ENCODE measurements at regions not wholly inside any gene's neighbourhood (a gene's known extent, or its start where the extent isn't known, plus 50 kb on each side); places are given as distances from the start of the nearest gene placed in this dataset.

GRCh38 chr5:179435731-179436315 lies 90.6 kb upstream of the ADAMTS2 start:
- no peak overlapping the region for H3K27ac Mint-ChIP-seq (ENCODE audit: unreplicated experiment)
- TF ChIP-seq EZH2 (IDR thresholded peaks at IDR 0.05; ENCODE audit: insufficient read depth, low read length) (no peak), CTCF (IDR thresholded peaks at IDR 0.05; ENCODE audit: insufficient read depth, low read depth, low read length) (no peak)
- FAIRE-seq, result no peak
- H3K27me3 ChIP-seq (ENCODE audit: insufficient read depth, low read length), result no peaks in the 10 kb centered on the region
- H3K4me1 ChIP-seq (ENCODE audit: insufficient read depth, low read length), result no peaks in the 10 kb centered on the region
- peaks cover 5% of the 10 kb centered on the region for H3K9me3 ChIP-seq (ENCODE audit: insufficient read depth, low read depth, low read length)
- H2AFZ ChIP-seq (ENCODE audit: low read depth, low read length), result no peak overlapping the region
- no peaks in the 10 kb centered on the region for H3K4me1 Mint-ChIP-seq (ENCODE audit: low read depth, unreplicated experiment)
- no peaks in the 10 kb centered on the region for H3K36me3 Mint-ChIP-seq (ENCODE audit: low read depth, unreplicated experiment)
- DNase-seq (ENCODE audit: low read depth), result no peak
- H3K4me3 Mint-ChIP-seq (ENCODE audit: unreplicated experiment), result no peak overlapping the region
- no peak overlapping the region for H3K9ac ChIP-seq (ENCODE audit: low read length)
- no peaks in the 10 kb centered on the region for H3K36me3 ChIP-seq (ENCODE audit: insufficient read depth, low read length)
- H3K4me2 ChIP-seq (ENCODE audit: low read length), result no peak overlapping the region
- no peaks in the 10 kb centered on the region for H4K20me1 ChIP-seq (ENCODE audit: insufficient read depth, low read length)
- H3K27ac ChIP-seq (ENCODE audit: low read depth, low read length), result no peak overlapping the region
- H3K4me3 ChIP-seq (ENCODE audit: insufficient read depth, low read depth, low read length), result no peak overlapping the region
- no peaks in the 10 kb centered on the region for H3K27me3 Mint-ChIP-seq (ENCODE audit: low read depth, unreplicated experiment)
- no peaks in the 10 kb centered on the region for H3K79me2 ChIP-seq (ENCODE audit: insufficient read depth, low read length)
- H3K9me3 Mint-ChIP-seq (ENCODE audit: unreplicated experiment), result peaks cover 15% of the 10 kb centered on the region

GRCh38 chr5:179435181-179435580 lies 89.9 kb upstream of the ADAMTS2 start:
- no peaks in the 10 kb centered on the region for H3K36me3 ChIP-seq (ENCODE audit: insufficient read depth, low read length)
- Mint-ChIP-seq H3K4me3 (ENCODE audit: unreplicated experiment) (no peak overlapping the region), H3K36me3 (ENCODE audit: low read depth, unreplicated experiment) (no peaks in the 10 kb centered on the region), H3K9me3 (ENCODE audit: unreplicated experiment) (peaks cover 11% of the 10 kb centered on the region), H3K27me3 (ENCODE audit: low read depth, unreplicated experiment) (no peaks in the 10 kb centered on the region), H3K4me1 (ENCODE audit: low read depth, unreplicated experiment) (no peaks in the 10 kb centered on the region), H3K27ac (ENCODE audit: unreplicated experiment) (no peak overlapping the region)
- peaks cover 2% of the 10 kb centered on the region for H3K9me3 ChIP-seq (ENCODE audit: insufficient read depth, low read depth, low read length)
- DNase-seq (ENCODE audit: low read depth), result no peak
- H3K4me3 ChIP-seq (ENCODE audit: insufficient read depth, low read depth, low read length), result no peak overlapping the region
- no peak for FAIRE-seq
- no peaks in the 10 kb centered on the region for H3K27me3 ChIP-seq (ENCODE audit: insufficient read depth, low read length)
- H4K20me1 ChIP-seq (ENCODE audit: insufficient read depth, low read length), result no peaks in the 10 kb centered on the region
- H3K27ac ChIP-seq (ENCODE audit: low read depth, low read length), result no peak overlapping the region
- H3K4me1 ChIP-seq (ENCODE audit: insufficient read depth, low read length), result no peaks in the 10 kb centered on the region
- no peaks in the 10 kb centered on the region for H3K79me2 ChIP-seq (ENCODE audit: insufficient read depth, low read length)
- no peak overlapping the region for H3K4me2 ChIP-seq (ENCODE audit: low read length)
- no peak overlapping the region for H3K9ac ChIP-seq (ENCODE audit: low read length)
- H2AFZ ChIP-seq (ENCODE audit: low read depth, low read length), result no peak overlapping the region
- TF ChIP-seq EZH2 (IDR thresholded peaks at IDR 0.05; ENCODE audit: insufficient read depth, low read length), result no peak
- TF ChIP-seq CTCF (IDR thresholded peaks at IDR 0.05; ENCODE audit: insufficient read depth, low read depth, low read length), result no peak

DNA sequence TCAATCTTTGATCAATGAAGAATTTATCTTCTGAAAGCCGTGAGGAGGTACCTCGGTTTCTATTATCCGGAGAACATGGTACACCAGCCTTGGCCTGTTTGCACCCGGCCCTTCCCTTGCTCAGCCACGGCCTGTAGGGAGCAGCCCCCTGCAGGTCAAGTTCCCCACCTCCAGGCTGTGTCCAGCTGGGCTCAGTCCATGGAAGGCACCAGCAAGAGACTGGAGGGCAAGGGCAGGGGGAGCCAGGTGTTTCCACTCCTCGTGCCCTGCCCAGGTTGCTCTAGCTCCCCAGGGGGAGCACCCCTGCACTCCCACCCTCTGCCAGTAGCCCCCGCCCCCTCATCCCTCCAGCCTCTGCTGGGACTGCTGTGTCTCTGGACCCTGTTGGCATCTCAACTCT lies 87.3 kb upstream of the ADAMTS2 start:
- no peaks in the 10 kb centered on the region for H3K36me3 ChIP-seq (ENCODE audit: insufficient read depth, low read length)
- H2AFZ ChIP-seq (ENCODE audit: low read depth, low read length), result no peak overlapping the region
- H3K27ac Mint-ChIP-seq (ENCODE audit: unreplicated experiment), result no peak overlapping the region
- H4K20me1 ChIP-seq (ENCODE audit: insufficient read depth, low read length), result no peaks in the 10 kb centered on the region
- H3K27me3 Mint-ChIP-seq (ENCODE audit: low read depth, unreplicated experiment), result no peaks in the 10 kb centered on the region
- TF ChIP-seq EZH2 (IDR thresholded peaks at IDR 0.05; ENCODE audit: insufficient read depth, low read length), result no peak
- no peak for TF ChIP-seq CTCF (IDR thresholded peaks at IDR 0.05; ENCODE audit: insufficient read depth, low read depth, low read length)
- DNase-seq (ENCODE audit: low read depth), result no peak
- H3K79me2 ChIP-seq (ENCODE audit: insufficient read depth, low read length), result no peaks in the 10 kb centered on the region
- H3K27me3 ChIP-seq (ENCODE audit: insufficient read depth, low read length), result no peaks in the 10 kb centered on the region
- no peak overlapping the region for H3K9ac ChIP-seq (ENCODE audit: low read length)
- H3K4me3 Mint-ChIP-seq (ENCODE audit: unreplicated experiment), result no peak overlapping the region
- peaks cover 11% of the 10 kb centered on the region for H3K9me3 Mint-ChIP-seq (ENCODE audit: unreplicated experiment)
- no peak overlapping the region for H3K4me2 ChIP-seq (ENCODE audit: low read length)
- H3K36me3 Mint-ChIP-seq (ENCODE audit: low read depth, unreplicated experiment), result no peaks in the 10 kb centered on the region
- no peaks in the 10 kb centered on the region for H3K4me1 ChIP-seq (ENCODE audit: insufficient read depth, low read length)
- no peak for FAIRE-seq
- no peaks in the 10 kb centered on the region for H3K4me1 Mint-ChIP-seq (ENCODE audit: low read depth, unreplicated experiment)
- no peaks in the 10 kb centered on the region for H3K9me3 ChIP-seq (ENCODE audit: insufficient read depth, low read depth, low read length)
- no peak overlapping the region for H3K4me3 ChIP-seq (ENCODE audit: insufficient read depth, low read depth, low read length)
- no peak overlapping the region for H3K27ac ChIP-seq (ENCODE audit: low read depth, low read length)

Measured in astrocyte (in vitro differentiated cells and primary cell).